G401.6 (cell line): ENCODE measurements at regions not wholly inside any gene's neighbourhood (a gene's known extent, or its start where the extent isn't known, plus 50 kb on each side); places are given as distances from the start of the nearest gene placed in this dataset.

Source experiments
- FAIRE-seq: peaks from 2 replicates; lab custom pipeline; 2012; peaks lifted over from hg19 to GRCh38; lab: Jason Lieb, UNC

- no peak for FAIRE-seq
These were observed 51.8 kb upstream of the CASZ1 start for GRCh38 chr1:10848109-10848684.

- FAIRE-seq, result no peak
These were observed 53.6 kb upstream of the CASZ1 start for GRCh38 chr1:10850026-10850425.

- no peak for FAIRE-seq
These were observed 54.9 kb upstream of the CASZ1 start for GRCh38 chr1:10851024-10852013.

GRCh38 chr1:10852018-10852417 lies 55.6 kb upstream of the CASZ1 start:
- FAIRE-seq, result no peak

GRCh38 chr1:10852486-10852885 lies 56.0 kb upstream of the CASZ1 start:
- no peak for FAIRE-seq

GRCh38 chr1:10852998-10853520 lies 56.6 kb upstream of the CASZ1 start:
- no peak for FAIRE-seq

GRCh38 chr1:10853701-10854100 lies 57.3 kb upstream of the CASZ1 start:
- FAIRE-seq, result no peak

GRCh38 chr1:10854856-10855459 lies 58.5 kb upstream of the CASZ1 start:
- no peak for FAIRE-seq

GRCh38 chr1:10856176-10856683 lies 59.8 kb upstream of the CASZ1 start:
- FAIRE-seq, result no peak

GRCh38 chr1:10856863-10857598 lies 60.6 kb upstream of the CASZ1 start:
- no peak for FAIRE-seq

- no peak for FAIRE-seq
These were observed 61.2 kb upstream of the CASZ1 start for GRCh38 chr1:10857687-10858086.

GRCh38 chr1:10860218-10860617 lies 63.8 kb upstream of the CASZ1 start:
- no peak for FAIRE-seq

GRCh38 chr1:10860682-10861081 lies 64.2 kb upstream of the CASZ1 start:
- FAIRE-seq, result no peak

GRCh38 chr1:10861822-10862221 lies 65.4 kb upstream of the CASZ1 start:
- FAIRE-seq, result no peak

GRCh38 chr1:10862743-10863335 lies 66.4 kb upstream of the CASZ1 start:
- no peak for FAIRE-seq

GRCh38 chr1:10863886-10864285 lies 67.4 kb upstream of the CASZ1 start:
- no peak for FAIRE-seq

- no peak for FAIRE-seq
These were observed 68.3 kb upstream of the CASZ1 start for GRCh38 chr1:10864776-10865175.

- no peak for FAIRE-seq
These were observed 69.3 kb upstream of the CASZ1 start for GRCh38 chr1:10865518-10866320.

- FAIRE-seq, result no peak
These were observed 70.1 kb upstream of the CASZ1 start for GRCh38 chr1:10866321-10867093.

- no peak for FAIRE-seq
These were observed 70.8 kb upstream of the CASZ1 start for GRCh38 chr1:10867138-10867721.
